Neural progenitor cell (in vitro differentiated cells): ENCODE measurements at regions not wholly inside any gene's neighbourhood (a gene's known extent, or its start where the extent isn't known, plus 50 kb on each side); places are given as distances from the start of the nearest gene placed in this dataset.

ENCODE experiments used
- CTCF ChIP-seq: fragments of 200-600 bp; sonication (generic); IDR thresholded peaks from 2 replicates; pipeline ENCODE4 v1.5.1; 2017; ENCODE audit warnings: antibody characterized with exemption, mild to moderate bottlenecking
- EZH2phosphoT487 ChIP-seq: fragments of 200-600 bp; sonication (generic); IDR thresholded peaks from 2 replicates; pipeline ENCODE4 v1.6.1; 2017; ENCODE audit warnings: antibody characterized with exemption

- TF ChIP-seq EZH2phosphoT487 (no peak), CTCF (no peak)
Measured at GRCh38 chr10:23556727-23557440, 118.0 kb downstream of the OTUD1 start.
